Smooth muscle cell (in vitro differentiated cells): ENCODE measurements at regions not wholly inside any gene's neighbourhood (a gene's known extent, or its start where the extent isn't known, plus 50 kb on each side); places are given as distances from the start of the nearest gene placed in this dataset.
"Not testable (repeated sequence)": the region's sequence is repeated elsewhere in the genome, so short reads cannot be mapped to it uniquely, and the experiment has no call there.

Source experiments
- DNase-seq: peaks from one replicate; lab custom pipeline; 2025; ENCODE audit not compliant: unreplicated experiment; lab: John Stamatoyannopoulos, UW
- H2AFZ ChIP-seq: fragments of 200-600 bp; sonication (generic); 2 replicates; pipeline ENCODE4 v1.6.0; 2016; ENCODE audit warnings: antibody characterized with exemption, low read depth, mild to moderate bottlenecking
- H3F3A ChIP-seq: fragments of 200-600 bp; sonication (generic); 2 replicates; pipeline ENCODE4 v1.6.0; 2017; ENCODE audit warnings: antibody characterized with exemption, low read depth
- H3K27ac ChIP-seq: fragments of 200-600 bp; sonication (generic); 2 replicates; pipeline ENCODE4 v1.5.1; 2016; ENCODE audit warnings: low read depth, mild to moderate bottlenecking
- H3K27me3 ChIP-seq: fragments of 200-600 bp; sonication (generic); 2 replicates; pipeline ENCODE4 v1.6.1; 2016; ENCODE audit warnings: low read depth, mild to moderate bottlenecking
- H3K36me3 ChIP-seq: fragments of 200-600 bp; sonication (generic); 2 replicates; pipeline ENCODE4 v1.5.1; 2016; ENCODE audit warnings: low read depth
- H3K4me1 ChIP-seq: fragments of 200-600 bp; sonication (generic); 2 replicates; pipeline ENCODE4 v1.5.1; 2016; ENCODE audit warnings: low read depth
- H3K4me2 ChIP-seq: fragments of 200-600 bp; sonication (generic); 2 replicates; pipeline ENCODE4 v1.6.0; 2016; ENCODE audit warnings: mild to moderate bottlenecking
- H3K4me3 ChIP-seq: fragments of 200-600 bp; sonication (generic); 2 replicates; pipeline ENCODE4 v1.5.1; 2016; ENCODE audit warnings: mild to moderate bottlenecking
- H3K79me2 ChIP-seq: fragments of 200-600 bp; sonication (generic); 2 replicates; pipeline ENCODE4 v1.6.0; 2016; ENCODE audit warnings: low read depth, mild to moderate bottlenecking
- H3K9ac ChIP-seq: fragments of 200-600 bp; sonication (generic); 2 replicates; pipeline ENCODE4 v1.6.0; 2016; ENCODE audit warnings: low read depth
- H3K9me3 ChIP-seq: fragments of 200-600 bp; sonication (generic); replicated peaks from 2 replicates; pipeline ENCODE4 v1.5.1; 2016; ENCODE audit warnings: low read depth
- H4K20me1 ChIP-seq: fragments of 200-600 bp; sonication (generic); 2 replicates; pipeline ENCODE4 v1.6.0; 2016; ENCODE audit warnings: low read depth
- whole genome bisulfite sequencing: methylation state at CpG from one replicate; pipeline ENCODE4 v1.1.7; 2016; ENCODE audit warnings: low lambda C conversion rate; 5-methylcytosine and 5-hydroxymethylcytosine counted together

GRCh38 chr16:21513337-21513741, 86.0 kb upstream of the METTL9 start:
- not testable (repeated sequence) for H3K9ac ChIP-seq, DNase-seq, H2AFZ ChIP-seq, H3K36me3 ChIP-seq, H3K27me3 ChIP-seq, H3K4me3 ChIP-seq, H3K9me3 ChIP-seq
- H4K20me1 ChIP-seq, result peaks cover 98% of the 10 kb centered on the region
- peak overlapping the region; percentile 63 for H3K4me2 ChIP-seq
- peaks cover 18% of the 10 kb centered on the region for H3F3A ChIP-seq
- WGBS, result 50% methylated on average over 9 of the region's 9 CpGs
- peak overlapping the region; percentile 62 for H3K27ac ChIP-seq
- H3K4me1 ChIP-seq, result peaks cover 22% of the 10 kb centered on the region
- peaks cover 95% of the 10 kb centered on the region for H3K79me2 ChIP-seq

GRCh38 chr16:21513812-21514473, 85.4 kb upstream of the METTL9 start:
- not testable (repeated sequence) for H3K9me3 ChIP-seq, H3K27me3 ChIP-seq, H3K9ac ChIP-seq, H2AFZ ChIP-seq, H3K27ac ChIP-seq, DNase-seq, H3K36me3 ChIP-seq, H3K4me3 ChIP-seq
- WGBS, result 81% methylated on average over 18 of the region's 18 CpGs
- peaks cover 98% of the 10 kb centered on the region for H4K20me1 ChIP-seq
- peak overlapping the region; percentile 1 for H3K4me2 ChIP-seq
- peaks cover 18% of the 10 kb centered on the region for H3F3A ChIP-seq
- peaks cover 94% of the 10 kb centered on the region for H3K79me2 ChIP-seq
- peaks cover 22% of the 10 kb centered on the region for H3K4me1 ChIP-seq

- H3K27me3 ChIP-seq, H2AFZ ChIP-seq, H3K4me3 ChIP-seq, H3K9me3 ChIP-seq, H3K36me3 ChIP-seq, DNase-seq, H3K9ac ChIP-seq, H3K27ac ChIP-seq: not testable (repeated sequence)
- Histone ChIP-seq H4K20me1 (peaks cover 97% of the 10 kb centered on the region), H3K4me1 (peaks cover 22% of the 10 kb centered on the region), H3K79me2 (peaks cover 94% of the 10 kb centered on the region), H3F3A (peaks cover 18% of the 10 kb centered on the region), H3K4me2 (peak overlapping the region; percentile 1)
- 66% methylated on average over 14 of the region's 14 CpGs for WGBS
These were observed 84.9 kb upstream of the METTL9 start for GRCh38 chr16:21514474-21514840.

DNA sequence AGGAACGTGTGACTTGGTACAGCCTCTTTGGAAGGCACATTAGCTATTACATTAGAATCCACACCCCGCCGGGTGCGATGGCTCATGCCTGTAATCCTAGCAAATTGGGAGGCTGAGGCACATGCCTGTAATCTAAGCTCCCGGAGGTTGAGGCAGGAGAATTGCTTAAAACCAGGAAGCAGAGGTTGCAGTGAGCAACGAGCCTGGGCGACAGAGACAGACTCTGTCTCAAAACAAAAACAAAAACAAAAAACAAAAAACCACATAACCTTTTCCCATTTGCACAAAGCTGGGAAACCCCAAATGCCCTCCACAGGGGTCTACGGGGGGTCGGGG, 82.7 kb upstream of the METTL9 start:
- 52% methylated on average over 9 of the region's 9 CpGs for WGBS

GRCh38 chr16:21517263-21517662, 82.1 kb upstream of the METTL9 start:
- H3K36me3 ChIP-seq, H3K27me3 ChIP-seq, H2AFZ ChIP-seq, H3K9ac ChIP-seq, H3K9me3 ChIP-seq, DNase-seq, H3K4me3 ChIP-seq: not testable (repeated sequence)
- peak overlapping the region; percentile 18 for H3K4me2 ChIP-seq
- H4K20me1 ChIP-seq, result peaks cover 71% of the 10 kb centered on the region
- H3K4me1 ChIP-seq, result peaks cover 27% of the 10 kb centered on the region
- peak overlapping the region; percentile 76 for H3K27ac ChIP-seq
- 77% methylated on average over 10 of the region's 10 CpGs for WGBS
- peaks cover 20% of the 10 kb centered on the region for H3F3A ChIP-seq
- peaks cover 70% of the 10 kb centered on the region for H3K79me2 ChIP-seq

More for the DNA sequence above, 82.7 kb upstream of the METTL9 start:
- H3K27ac ChIP-seq, H3K27me3 ChIP-seq, H3K4me3 ChIP-seq, H3K4me2 ChIP-seq, H3K9ac ChIP-seq, DNase-seq, H3K36me3 ChIP-seq, H3K9me3 ChIP-seq, H2AFZ ChIP-seq: not testable (repeated sequence)
- Histone ChIP-seq H3F3A (peaks cover 23% of the 10 kb centered on the region), H3K4me1 (peaks cover 24% of the 10 kb centered on the region), H3K79me2 (peaks cover 76% of the 10 kb centered on the region), H4K20me1 (peaks cover 76% of the 10 kb centered on the region)

DNA sequence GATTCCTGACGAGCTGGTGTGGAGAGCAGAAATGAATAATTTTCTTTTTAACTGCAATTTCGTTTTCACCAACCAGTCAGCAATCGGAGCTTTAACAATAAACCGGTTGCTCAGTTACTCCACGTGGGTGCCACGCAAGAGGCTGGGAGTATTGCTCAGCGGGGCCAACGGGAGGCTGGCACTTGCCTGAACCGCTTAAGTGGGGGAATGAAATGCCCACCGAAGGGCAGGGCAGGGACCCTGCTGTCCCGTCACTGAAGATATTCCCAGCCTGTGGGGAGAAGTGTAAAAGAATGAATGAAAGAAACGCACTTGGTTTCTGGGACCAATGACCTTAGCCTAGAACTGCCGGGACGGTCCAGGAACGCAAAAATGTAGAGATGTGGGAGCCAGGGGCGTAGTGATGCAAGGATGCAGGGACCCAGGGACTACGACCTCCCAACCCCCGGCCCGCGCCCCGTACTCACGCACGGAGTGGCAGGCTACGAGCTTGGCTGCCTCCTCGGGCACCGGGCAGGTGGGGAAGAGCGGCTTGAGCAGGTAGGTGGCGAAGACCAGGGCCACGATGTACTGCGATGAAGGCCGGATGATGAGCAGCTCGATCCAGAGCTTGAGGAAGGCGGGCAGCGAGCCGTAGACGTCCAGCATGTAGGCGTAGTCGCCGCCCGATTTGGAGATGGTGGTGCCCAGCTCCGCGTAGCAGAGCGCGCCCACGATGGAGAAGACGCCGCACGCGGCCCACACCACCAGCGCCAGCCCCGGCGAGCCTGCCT, 79.8 kb upstream of the METTL9 start:
- peak overlapping the region; percentile 70 for H3K4me3 ChIP-seq
- DNase-seq, result not testable (repeated sequence)

GRCh38 chr16:21520134-21521047, 79.0 kb upstream of the METTL9 start:
- not testable (repeated sequence) for H3K27me3 ChIP-seq, H3K36me3 ChIP-seq, H3K9me3 ChIP-seq
- peaks cover 39% of the 10 kb centered on the region for H4K20me1 ChIP-seq
- peaks cover 21% of the 10 kb centered on the region for H3K4me1 ChIP-seq
- H3K79me2 ChIP-seq, result peaks cover 38% of the 10 kb centered on the region
- peak; percentile 99 for DNase-seq
- H3F3A ChIP-seq, result peaks cover 10% of the 10 kb centered on the region
- peak overlapping the region; percentile 88 for H3K27ac ChIP-seq
- peak overlapping the region; percentile 42 for H2AFZ ChIP-seq
- peak overlapping the region; percentile 90 for H3K9ac ChIP-seq
- peak overlapping the region; percentile 95 for H3K4me2 ChIP-seq
- WGBS, result 2% methylated on average over 99 of the region's 101 CpGs
- peak overlapping the region; percentile 70 for H3K4me3 ChIP-seq

More for the DNA sequence above, 79.8 kb upstream of the METTL9 start:
- peaks cover 47% of the 10 kb centered on the region for H3K79me2 ChIP-seq
- H3K4me1 ChIP-seq, result peaks cover 22% of the 10 kb centered on the region
- peaks cover 14% of the 10 kb centered on the region for H3F3A ChIP-seq
- WGBS, result under 1% methylated on average over 52 of the region's 52 CpGs
- H4K20me1 ChIP-seq, result peaks cover 48% of the 10 kb centered on the region
- H3K9ac ChIP-seq, result peak overlapping the region; percentile 90
- H3K4me2 ChIP-seq, result peak overlapping the region; percentile 95
- not testable (repeated sequence) for H3K36me3 ChIP-seq, H3K27me3 ChIP-seq, H3K9me3 ChIP-seq, H2AFZ ChIP-seq
- H3K27ac ChIP-seq, result peak overlapping the region; percentile 88

- H3K9me3 ChIP-seq, H3K36me3 ChIP-seq, H3F3A ChIP-seq, H3K27me3 ChIP-seq, H3K9ac ChIP-seq, DNase-seq: not testable (repeated sequence)
- Histone ChIP-seq H3K4me3 (peak overlapping the region; percentile 1), H4K20me1 (peaks cover 33% of the 10 kb centered on the region), H3K4me1 (peaks cover 17% of the 10 kb centered on the region), H3K27ac (peak overlapping the region; percentile 88), H3K4me2 (peak overlapping the region; percentile 95), H3K79me2 (peaks cover 32% of the 10 kb centered on the region), H2AFZ (peak overlapping the region; percentile 31)
- 27% methylated on average over 8 of the region's 8 CpGs for WGBS
These were observed 78.4 kb upstream of the METTL9 start for GRCh38 chr16:21521048-21521389.
